CD4-positive, alpha-beta T cell treated with Interferon alpha-2 for 1 hour (primary cell): ENCODE measurements at regions not wholly inside any gene's neighbourhood (a gene's known extent, or its start where the extent isn't known, plus 50 kb on each side); places are given as distances from the start of the nearest gene placed in this dataset.

Experiments
- DNase-seq, 2 donors: peaks; one replicate each; pipeline ENCODE4 v3.0.0-alpha.2; 2020 to 2022

DNA sequence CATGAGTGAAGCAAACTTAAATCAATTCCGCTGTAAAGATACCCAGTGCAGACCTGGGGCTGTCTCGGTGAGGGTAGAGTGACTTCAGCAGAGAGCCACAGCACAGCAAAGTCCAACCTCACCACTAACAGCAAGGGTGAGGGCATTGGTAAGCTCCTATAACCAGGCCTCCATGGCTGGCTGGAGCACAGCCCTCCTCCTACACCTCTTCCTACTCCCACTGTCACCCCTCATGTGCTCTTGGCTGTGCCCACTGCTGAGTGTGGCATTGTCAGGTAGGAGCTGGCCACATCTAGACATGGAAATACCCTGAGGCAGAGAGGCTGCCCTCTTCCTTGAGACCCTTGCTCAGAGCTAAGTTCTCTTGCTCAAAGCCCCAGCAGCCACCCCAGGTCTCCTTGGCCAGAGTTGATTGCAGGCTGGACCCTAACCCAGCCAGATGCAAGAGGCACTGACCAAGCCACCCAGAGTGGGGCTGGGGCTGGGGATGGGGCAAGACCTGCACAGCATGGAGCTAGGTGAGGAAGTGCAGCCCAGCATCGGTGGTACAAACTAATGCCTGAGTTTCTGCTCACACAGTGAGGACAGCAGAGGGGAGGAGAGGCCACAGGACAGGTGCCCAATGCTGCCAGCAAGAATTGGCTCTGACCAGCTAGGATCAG is 77.6 kb upstream of the RAB6C start:
- DNase-seq: no peak

DNA sequence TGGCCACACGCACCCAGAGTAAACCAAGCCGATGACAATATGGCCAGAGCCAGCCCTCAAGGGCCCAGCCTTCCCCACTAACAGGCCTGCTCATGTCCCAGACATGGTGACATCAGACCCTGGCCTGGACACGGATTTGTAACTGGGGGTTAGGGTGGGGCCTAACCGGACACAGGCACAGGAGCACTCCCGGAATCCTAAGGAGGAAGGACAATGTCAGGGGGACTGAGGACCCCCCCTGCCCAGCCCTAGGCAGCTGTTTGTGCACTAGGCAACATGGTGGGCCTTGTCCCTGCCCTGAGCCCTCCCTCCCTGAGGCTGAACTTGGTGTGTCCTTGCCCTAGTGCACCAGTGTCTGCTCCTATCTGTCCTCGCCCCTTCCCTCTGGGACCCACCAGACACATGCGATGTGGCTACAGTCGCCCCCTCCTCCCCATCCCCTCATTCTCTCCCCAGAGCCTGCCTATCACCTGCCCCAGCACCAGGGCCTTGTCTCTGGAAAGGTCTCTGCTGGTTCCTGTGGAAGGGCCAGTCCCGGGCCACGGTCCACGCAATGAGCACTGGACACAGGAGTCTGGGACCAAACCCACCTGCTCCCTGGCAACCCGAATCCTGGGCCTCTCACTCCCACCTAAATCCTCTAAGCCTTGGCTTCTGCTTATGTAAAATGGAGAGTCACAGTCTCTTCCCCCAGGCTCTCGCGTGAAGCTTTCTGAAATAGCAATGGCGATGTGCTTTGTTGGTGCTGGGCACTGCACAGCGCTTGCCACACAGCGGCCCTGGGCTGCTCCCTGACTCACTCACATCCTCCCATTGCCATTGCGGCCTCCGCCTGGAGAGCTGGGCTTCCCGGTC is 76.5 kb upstream of the RAB6C start:
- DNase-seq: no peak

GRCh38 chr2:129903586-129904425 is 75.7 kb upstream of the RAB6C start:
- DNase-seq: no peak

DNA sequence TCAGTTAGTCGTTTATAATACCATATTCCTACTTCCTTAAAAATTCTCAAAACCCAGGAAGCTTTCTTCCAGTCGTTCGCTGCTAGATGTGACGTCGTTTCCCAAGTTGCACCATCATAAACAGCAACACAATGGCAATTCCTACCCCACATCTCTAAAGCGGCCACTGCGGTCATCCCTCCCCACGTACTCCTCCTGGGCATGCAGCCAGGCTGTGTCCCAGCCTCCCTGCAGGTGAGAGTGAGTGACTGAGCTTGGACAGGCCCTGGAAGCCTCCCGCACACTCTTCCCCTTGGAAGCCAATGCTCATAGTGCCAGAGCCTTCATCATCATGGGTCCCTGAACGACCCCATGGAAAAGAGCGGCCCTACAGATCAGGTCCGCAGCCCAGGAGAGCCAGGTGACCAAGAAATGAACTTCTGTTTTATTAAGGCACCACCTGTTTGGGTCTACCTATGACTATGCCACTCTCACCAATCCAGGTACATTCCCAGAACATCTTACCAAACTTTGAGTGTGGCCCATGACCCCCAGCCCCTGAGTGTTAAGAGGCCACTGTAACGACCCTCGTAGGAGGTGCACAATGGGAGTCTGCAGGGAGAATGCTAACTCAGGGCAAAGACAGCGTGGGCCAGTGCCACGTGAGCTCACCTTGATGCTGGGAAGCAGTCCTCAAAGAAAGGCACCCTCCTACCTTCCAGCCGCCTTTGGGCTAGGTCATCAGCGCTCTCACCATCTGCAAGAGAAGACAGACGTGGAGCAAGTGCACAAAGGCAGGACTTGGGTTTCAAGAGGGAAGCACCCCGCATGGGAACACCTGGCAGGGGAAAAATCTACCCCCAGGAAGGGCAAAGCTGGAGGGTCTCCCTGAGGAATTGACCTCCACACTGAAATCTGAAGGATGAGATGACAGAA is 74.7 kb upstream of the RAB6C start:
- no peak for DNase-seq

GRCh38 chr2:129905664-129906081 is 73.8 kb upstream of the RAB6C start:
- no peak for DNase-seq

- DNase-seq: no peak
Observed at GRCh38 chr2:129906139-129906860, 73.2 kb upstream of the RAB6C start.

GRCh38 chr2:129906861-129907235 is 72.6 kb upstream of the RAB6C start:
- no peak for DNase-seq

GRCh38 chr2:129907256-129907998 is 72.0 kb upstream of the RAB6C start:
- no peak for DNase-seq

- DNase-seq: no peak
Observed at GRCh38 chr2:129908721-129909373, 70.6 kb upstream of the RAB6C start.

GRCh38 chr2:129909651-129910418 is 69.6 kb upstream of the RAB6C start:
- no peak for DNase-seq

DNA sequence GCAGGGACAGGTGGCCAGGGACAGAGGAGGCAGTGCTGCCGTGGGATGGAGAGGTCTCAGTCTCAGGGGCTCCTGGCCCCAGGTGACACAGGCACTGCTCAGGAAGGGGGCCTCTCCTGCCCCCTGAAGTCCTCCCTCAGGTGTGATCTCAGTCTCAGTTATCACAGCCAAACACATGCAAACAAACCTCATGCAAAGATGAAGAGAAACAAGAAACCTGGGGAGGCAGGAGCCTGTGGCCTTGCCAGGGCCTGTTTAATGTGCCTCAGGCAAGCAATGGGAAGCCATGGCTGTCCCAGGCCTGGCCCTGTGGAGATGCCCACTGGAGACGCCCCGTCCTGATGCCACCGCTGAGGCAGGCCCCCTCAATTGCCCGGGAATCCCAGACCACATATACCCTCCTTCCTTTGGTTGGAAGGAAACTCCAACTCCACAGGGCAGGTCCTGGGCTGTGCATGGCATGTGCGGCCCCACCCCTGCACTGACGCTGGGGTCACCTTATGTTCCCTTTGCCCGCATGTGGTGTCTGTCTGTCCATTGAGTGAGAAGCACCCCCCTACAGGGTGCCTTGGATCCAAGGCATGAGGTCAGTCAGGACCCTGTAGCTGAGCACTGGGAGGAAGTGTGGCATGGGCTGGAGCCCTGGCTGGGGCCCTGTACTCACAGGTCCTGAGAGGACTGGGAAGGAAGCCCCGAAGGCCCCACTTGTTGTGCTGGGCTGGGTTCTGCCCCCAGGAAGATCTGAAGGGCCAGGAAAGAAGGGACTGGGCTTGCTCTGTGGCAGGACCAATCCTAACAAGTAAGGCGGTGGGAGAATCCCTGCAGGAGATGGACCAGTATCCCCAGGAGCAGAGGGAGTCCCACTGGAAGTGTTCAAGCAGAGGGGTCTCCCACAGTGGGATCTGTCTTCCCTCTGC is 68.8 kb upstream of the RAB6C start:
- DNase-seq: no peak

- no peak for DNase-seq
Observed at GRCh38 chr2:129911363-129912065, 68.0 kb upstream of the RAB6C start.

DNA sequence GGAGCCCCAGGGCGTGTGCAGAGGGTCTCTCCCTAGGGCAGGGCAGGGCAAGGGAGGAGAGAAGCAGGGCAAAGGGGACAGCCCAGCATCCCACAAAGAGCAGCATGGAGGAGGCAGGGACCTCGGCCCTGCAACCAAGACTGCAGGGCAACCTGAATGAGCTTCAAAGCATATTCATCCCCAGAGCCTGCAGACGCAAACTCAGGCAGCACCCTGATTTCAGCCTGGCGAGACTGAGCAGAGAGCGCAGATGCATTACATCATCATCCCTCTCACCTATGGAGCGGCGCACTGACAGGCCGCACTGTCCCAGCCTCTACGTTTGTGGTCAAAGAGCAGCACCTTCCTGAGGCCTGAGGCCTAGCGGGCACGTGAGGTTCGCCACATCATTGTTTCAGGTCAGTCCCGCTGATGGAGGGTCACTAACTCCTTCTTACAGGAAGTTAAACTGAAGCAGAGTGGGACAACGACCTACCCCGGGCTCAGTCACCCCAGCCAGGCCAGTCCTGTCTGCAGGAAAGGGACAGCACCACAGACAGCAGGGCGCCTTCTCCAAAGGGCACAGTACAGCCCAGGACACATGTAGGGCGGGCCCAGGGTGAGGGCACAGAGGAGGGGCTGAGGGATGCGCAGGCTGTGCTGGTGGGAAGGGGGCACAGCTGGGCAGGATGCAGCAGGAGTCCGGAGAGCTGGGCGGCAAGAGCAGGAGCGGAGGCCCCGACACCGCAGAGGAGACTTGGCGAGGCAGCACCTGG is 67.2 kb upstream of the RAB6C start:
- no peak for DNase-seq

GRCh38 chr2:129912871-129913694 is 66.4 kb upstream of the RAB6C start:
- no peak for DNase-seq

- no peak for DNase-seq
Observed at GRCh38 chr2:129913695-129914495, 65.6 kb upstream of the RAB6C start.
